ENCODE measurements at regions not wholly inside any gene's neighbourhood (a gene's known extent, or its start where the extent isn't known, plus 50 kb on each side); places are given as distances from the start of the nearest gene placed in this dataset.

- no peak overlapping the region for H2AFZ ChIP-seq (ENCODE audit: low read depth, low read length, poor library complexity, severe bottlenecking)
- no peak overlapping the region for H3K27ac ChIP-seq (ENCODE audit: low read depth, low read length)
- H4K20me1 ChIP-seq (ENCODE audit: insufficient read depth) = no peaks in the 10 kb centered on the region
- H3K27me3 ChIP-seq (ENCODE audit: insufficient read depth, low read length) = peaks cover 90% of the 10 kb centered on the region
- no peaks in the 10 kb centered on the region for H3K79me2 ChIP-seq (ENCODE audit: insufficient read depth, low read length)
- no peak overlapping the region for H3K4me2 ChIP-seq (ENCODE audit: low read length)
- TF ChIP-seq MAX (IDR thresholded peaks at IDR 0.05) = no peak
- no peak for TF ChIP-seq CTCF (IDR thresholded peaks at IDR 0.05 in 2 of 3, conservative IDR thresholded peaks at IDR 0.05 in 1 of 3; ENCODE audit: borderline replicate concordance in 1 of 3, insufficient read depth in 1 of 3, low read depth in 2 of 3, low read length in 2 of 3)
- no peaks in the 10 kb centered on the region for H3K4me1 ChIP-seq (ENCODE audit: control insufficient read depth in 1 of 2, insufficient read depth in 2 of 2, low read length in 2 of 2)
- RAD21 ChIA-PET (ENCODE audit: low non-redundant PET in 1 of 2, low total read pairs in 2 of 2, uncharacterized antibody in 2 of 2, unreplicated experiment in 2 of 2) = no interaction called here
- BruUV-seq (replicated peaks) = no TSS peak
- CTCF ChIA-PET = interaction anchor here (2.9 kb wide), 1 partner anchor 19 kb away, joined by 9 read pairs; no protein-coding TSS in a partner anchor
- DNase-seq (ENCODE audit: low read depth, low spot score) (no peak), ATAC-seq (no peak)
- H3K9ac ChIP-seq (ENCODE audit: low read length) = no peak overlapping the region
- POLR2A ChIA-PET = no interaction called here
- no peak overlapping the region for H3K4me3 ChIP-seq (replicated peaks in 1 of 2; ENCODE audit: low read depth in 1 of 2, low read length in 2 of 2)
- H3K9me3 ChIP-seq (ENCODE audit: control insufficient read depth in 1 of 2, insufficient read depth in 1 of 2, low read depth in 1 of 2, low read length in 2 of 2) = no peaks in the 10 kb centered on the region
- no peaks in the 10 kb centered on the region for H3K36me3 ChIP-seq (ENCODE audit: control insufficient read depth in 1 of 2, insufficient read depth in 2 of 2, low read length in 2 of 2)
- no peaks in the 10 kb centered on the region for H3K9me2 ChIP-seq (ENCODE audit: insufficient read depth)
- intact Hi-C loops (cut with micrococcal nuclease) = no loop called here
These were observed 216.3 kb downstream of the TEX36 start for GRCh38 chr10:125466685-125467084.

GRCh38 chr10:125462845-125463244, 220.1 kb downstream of the TEX36 start:
- H4K20me1 ChIP-seq (ENCODE audit: insufficient read depth) = no peaks in the 10 kb centered on the region
- POLR2A ChIA-PET = no interaction called here

More at GRCh38 chr10:125462845-125463244, 220.1 kb downstream of the TEX36 start:
- Histone ChIP-seq H3K4me2 (ENCODE audit: low read length) (no peak overlapping the region), H2AFZ (ENCODE audit: low read depth, low read length, poor library complexity, severe bottlenecking) (no peak overlapping the region), H3K79me2 (ENCODE audit: insufficient read depth, low read length) (no peaks in the 10 kb centered on the region), H3K36me3 (ENCODE audit: control insufficient read depth in 1 of 2, insufficient read depth in 2 of 2, low read length in 2 of 2) (no peaks in the 10 kb centered on the region), H3K9ac (ENCODE audit: low read length) (no peak overlapping the region), H3K4me3 (replicated peaks in 1 of 2; ENCODE audit: low read depth in 1 of 2, low read length in 2 of 2) (no peak overlapping the region), H3K9me2 (ENCODE audit: insufficient read depth) (no peaks in the 10 kb centered on the region), H3K27me3 (ENCODE audit: insufficient read depth, low read length) (peaks cover 80% of the 10 kb centered on the region), H3K4me1 (ENCODE audit: control insufficient read depth in 1 of 2, insufficient read depth in 2 of 2, low read length in 2 of 2) (no peaks in the 10 kb centered on the region), H3K27ac (ENCODE audit: low read depth, low read length) (no peak overlapping the region), H3K9me3 (ENCODE audit: control insufficient read depth in 1 of 2, insufficient read depth in 1 of 2, low read depth in 1 of 2, low read length in 2 of 2) (no peaks in the 10 kb centered on the region)
- ChIA-PET CTCF (no interaction called here), RAD21 (ENCODE audit: low non-redundant PET in 1 of 2, low total read pairs in 2 of 2, uncharacterized antibody in 2 of 2, unreplicated experiment in 2 of 2) (no interaction called here)
- no TSS peak for BruUV-seq (replicated peaks)
- TF ChIP-seq EZH2 (IDR thresholded peaks at IDR 0.05) (no peak), ZFX (IDR thresholded peaks at IDR 0.05) (no peak), ATF3 (IDR thresholded peaks at IDR 0.05) (no peak), SP1 (IDR thresholded peaks at IDR 0.05; ENCODE audit: low read depth) (no peak), POLR2AphosphoS5 (IDR thresholded peaks at IDR 0.05; ENCODE audit: low read depth, low read length) (no peak), ZNF274 (IDR thresholded peaks at IDR 0.05; ENCODE audit: low read depth, low read length) (no peak), SRF (IDR thresholded peaks at IDR 0.05; ENCODE audit: low read depth) (no peak), TCF7L2 (IDR thresholded peaks at IDR 0.05; ENCODE audit: borderline replicate concordance, extremely low read depth, insufficient read depth, insufficient read length) (no peak), JUND (IDR thresholded peaks at IDR 0.05) (no peak), EGR1 (IDR thresholded peaks at IDR 0.05; ENCODE audit: low read depth) (no peak), ELF1 (IDR thresholded peaks at IDR 0.05; ENCODE audit: borderline replicate concordance, low read depth) (no peak), REST (IDR thresholded peaks at IDR 0.05; ENCODE audit: low read depth) (no peak), CBX3 (IDR thresholded peaks at IDR 0.05; ENCODE audit: low read depth) (no peak)
- ATAC-seq = no peak
- intact Hi-C loops (cut with micrococcal nuclease) = no loop called here
- no peak for DNase-seq (ENCODE audit: low read depth, low spot score)

Data from HCT116 (cell line).